Psoas muscle (tissue), 7 donors: ENCODE measurements at regions not wholly inside any gene's neighbourhood (a gene's known extent, or its start where the extent isn't known, plus 50 kb on each side); places are given as distances from the start of the nearest gene placed in this dataset.

ENCODE experiments used
- ATAC-seq, 4 donors: fragments of 200-7000 bp; cut with Tn5 transposase; one replicate each; pipeline ENCODE4 v1.9.1; 2020; ENCODE audit warnings: moderate library complexity in 3 of 4, mild to moderate bottlenecking in 2 of 4
- DNase-seq, 2 donors: peaks; one replicate each; pipeline ENCODE4 v3.0.0-alpha.2; 2020
- H3K27ac ChIP-seq: fragments of 200-600 bp; one replicate; pipeline ENCODE4 v1.8.0; 2022
- H3K27me3 ChIP-seq, 3 donors: fragments of 200-600 bp in 1 of 3; one replicate each; pipeline versions ENCODE4 v1.6.1 to v1.8.0; 2013 to 2022; ENCODE audit warnings: low read length in 2 of 3, mild to moderate bottlenecking in 2 of 3, moderate library complexity in 1 of 3; ENCODE audit not compliant: insufficient read depth in 3 of 3
- H3K36me3 ChIP-seq, 2 donors: fragments of 200-600 bp in 1 of 2; one replicate each; pipeline versions ENCODE4 v1.6.1 to v1.8.0; 2013 to 2022; ENCODE audit warnings: low read depth in 1 of 2, mild to moderate bottlenecking in 1 of 2, moderate library complexity in 1 of 2; ENCODE audit not compliant: insufficient read depth in 1 of 2
- H3K4me1 ChIP-seq: fragments of 200-600 bp; one replicate; pipeline ENCODE4 v1.8.0; 2022
- H3K4me3 ChIP-seq: fragments of 200-600 bp; one replicate; pipeline ENCODE4 v1.8.0; 2022; ENCODE audit warnings: mild to moderate bottlenecking
- H3K9me3 ChIP-seq: fragments of 200-600 bp; one replicate; pipeline ENCODE4 v1.8.0; 2022
- CTCF ChIP-seq: fragments of 200-600 bp; IDR thresholded peaks from one replicate; pipeline ENCODE4 v1.8.0; 2022; ENCODE audit warnings: antibody characterized with exemption
- WGBS, 3 donors: extraction: QIAGEN DNeasy Blood & Tissue Kit; methylation state at CpG; one replicate each; pipeline versions ENCODE4 v1.1.6 to v1.1.7; 2013; 5-methylcytosine and 5-hydroxymethylcytosine counted together
- intact Hi-C, 2 donors: fragments of 100-400 bp; cut with DNase I; formaldehyde crosslinking; loops; one replicate each; pipeline versions ENCODE4 v1.11.0 to v1.14.2; 2022
- donor health status: healthy with polysubstance abuse.
- donor health status: DM: no; HTN: no; CAD: no; lungs with moderate emphysema.
- donor health status: Bipolar disorder and iron deficiency.
- donor health status: healthy.
- donor health status: DM: yes; HTN: yes; CAD: no.
- donor health status: DM: no; HTN: no; CAD: no.
- donor health status: DM: yes; HTN: yes; CAD: no.

GRCh38 chr7:156487811-156488533 is 152.6 kb upstream of the RNF32 start:
- 62 to 73% (median 72%) methylated on average over 12 of the region's 12 CpGs for WGBS, 3 donors

GRCh38 chr7:156480671-156481070 is 159.9 kb upstream of the RNF32 start:
- no peak for ATAC-seq
- H3K27me3 ChIP-seq: no peaks in the 10 kb centered on the region

More at GRCh38 chr7:156487811-156488533, 152.6 kb upstream of the RNF32 start:
- Histone ChIP-seq H3K4me1 (no peaks in the 10 kb centered on the region), H3K4me3 (no peak overlapping the region), H3K27me3 (no peaks in the 10 kb centered on the region), H3K27ac (no peak overlapping the region), H3K36me3 (no peaks in the 10 kb centered on the region), H3K9me3 (no peaks in the 10 kb centered on the region)
- intact Hi-C loops: no loop called here
- no peak for ATAC-seq
- TF ChIP-seq CTCF: no peak
- no peak for DNase-seq

GRCh38 chr7:156479596-156479995 is 161.0 kb upstream of the RNF32 start:
- no peak for TF ChIP-seq CTCF
- 55 to 68% (median 55%) methylated on average over 2 of the region's 2 CpGs for whole genome bisulfite sequencing, 3 donors
- Histone ChIP-seq H3K27ac (no peak overlapping the region), H3K9me3 (no peaks in the 10 kb centered on the region), H3K27me3 (no peaks in the 10 kb centered on the region), H3K4me1 (no peaks in the 10 kb centered on the region), H3K36me3 (no peaks in the 10 kb centered on the region), H3K4me3 (no peak overlapping the region)
- DNase-seq: no peak
- intact Hi-C loops: loop anchor here in 1 of 2 donors (10.0 kb wide), 1 partner anchor 685 kb away; no protein-coding TSS in a partner anchor
- no peak for ATAC-seq

More at GRCh38 chr7:156480671-156481070, 159.9 kb upstream of the RNF32 start:
- no peak overlapping the region for H3K4me3 ChIP-seq
- intact Hi-C loops: no loop called here
- no peaks in the 10 kb centered on the region for H3K9me3 ChIP-seq
- DNase-seq: no peak
- no peak overlapping the region for H3K27ac ChIP-seq
- H3K36me3 ChIP-seq: no peaks in the 10 kb centered on the region
- WGBS, 3 donors: 68 to 75% (median 71%) methylated on average over 12 of the region's 12 CpGs
- H3K4me1 ChIP-seq: no peaks in the 10 kb centered on the region
- TF ChIP-seq CTCF: no peak

GRCh38 chr7:156478486-156478885 is 162.1 kb upstream of the RNF32 start:
- ATAC-seq: no peak
- no peaks in the 10 kb centered on the region for H3K36me3 ChIP-seq
- TF ChIP-seq CTCF: no peak
- H3K27ac ChIP-seq: no peak overlapping the region
- no peak overlapping the region for H3K4me3 ChIP-seq
- no peak for DNase-seq
- H3K4me1 ChIP-seq: no peaks in the 10 kb centered on the region
- intact Hi-C loops: loop anchor here in 1 of 2 donors (10.0 kb wide), 1 partner anchor 684 kb away; no protein-coding TSS in a partner anchor
- H3K9me3 ChIP-seq: no peaks in the 10 kb centered on the region
- WGBS, 3 donors: 68 to 69% (median 68%) methylated on average over 7 to 11 of the region's 11 CpGs
- no peaks in the 10 kb centered on the region for H3K27me3 ChIP-seq

GRCh38 chr7:156475666-156476065 is 164.9 kb upstream of the RNF32 start:
- H3K27me3 ChIP-seq: no peaks in the 10 kb centered on the region
- peak in 2 of 4 donors; percentile 35 to 39 for ATAC-seq
- intact Hi-C loops: loop anchor here in 1 of 2 donors (10.0 kb wide), 1 partner anchor 681 kb away; no protein-coding TSS in a partner anchor
- no peak overlapping the region for H3K27ac ChIP-seq
- H3K4me1 ChIP-seq: no peaks in the 10 kb centered on the region
- H3K4me3 ChIP-seq: no peak overlapping the region
- no peaks in the 10 kb centered on the region for H3K36me3 ChIP-seq
- DNase-seq: no peak
- no peak for TF ChIP-seq CTCF
- WGBS, 3 donors: 43 to 51% (median 47%) methylated on average over 5 of the region's 5 CpGs
- no peaks in the 10 kb centered on the region for H3K9me3 ChIP-seq
